ENCODE measurements at regions not wholly inside any gene's neighbourhood (a gene's known extent, or its start where the extent isn't known, plus 50 kb on each side); places are given as distances from the start of the nearest gene placed in this dataset.

- TF ChIP-seq CTCF (IDR thresholded peaks at IDR 0.05), result no peak
- no peak for TF ChIP-seq EZH2 (IDR thresholded peaks at IDR 0.05; ENCODE audit: borderline replicate concordance, insufficient read depth, low read depth, low read length, poor library complexity, severe bottlenecking)
Observed at GRCh38 chr20:4427940-4428586, 179.0 kb upstream of the ADRA1D start.

All from B cell (primary cell).